NOMO-1 (cell line): ENCODE measurements at regions not wholly inside any gene's neighbourhood (a gene's known extent, or its start where the extent isn't known, plus 50 kb on each side); places are given as distances from the start of the nearest gene placed in this dataset.
"Not testable (repeated sequence)": the region's sequence is repeated elsewhere in the genome, so short reads cannot be mapped to it uniquely, and the experiment has no call there.

Experiments used
- DNase-seq, 2 experiments: peaks; one replicate each; lab custom pipeline; 2025; ENCODE audit not compliant: unreplicated experiment in 2 of 2; lab: John Stamatoyannopoulos, UW

DNA sequence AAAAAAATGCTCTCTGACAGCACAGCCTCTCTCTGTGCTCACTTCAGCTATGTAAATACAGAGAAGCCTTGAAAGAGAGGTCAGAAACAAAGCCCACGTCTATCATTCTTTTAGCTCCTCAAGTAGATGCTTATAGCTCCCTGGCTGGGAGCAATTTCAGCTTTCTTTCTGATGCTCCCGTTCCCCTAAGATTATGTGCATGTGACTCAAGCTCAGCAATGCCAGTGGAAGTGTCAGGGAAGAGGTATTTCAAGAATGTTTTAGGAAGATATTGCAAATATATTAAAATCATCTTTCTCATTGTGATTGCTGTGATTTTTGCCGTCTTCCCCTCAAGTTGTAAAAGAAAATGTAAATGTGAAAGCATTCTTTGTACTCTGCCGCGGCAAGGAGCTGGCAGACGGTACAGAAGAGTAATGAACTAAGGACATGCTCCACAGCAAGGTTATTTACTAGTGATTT lies 1353.7 kb upstream of the ACO1 start:
- no peak for DNase-seq

DNA sequence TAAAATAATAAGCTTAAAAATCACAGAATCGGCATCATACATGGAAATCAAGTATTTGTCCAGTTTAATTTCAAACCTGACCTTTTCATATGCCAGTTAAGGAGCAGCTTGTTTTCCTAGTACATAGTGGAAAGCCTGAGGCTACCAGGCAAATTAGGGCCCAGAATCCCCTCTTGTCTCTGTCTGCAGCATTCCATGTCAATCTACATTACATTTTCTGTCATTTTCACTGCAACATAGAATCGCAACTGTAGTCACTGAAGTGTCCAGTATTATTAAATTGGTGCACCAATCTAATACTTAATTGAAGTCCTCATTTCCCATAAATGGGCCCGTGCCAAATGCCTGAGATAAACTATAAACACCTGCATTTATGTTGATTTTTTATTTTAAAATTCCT lies 1352.2 kb upstream of the ACO1 start:
- no peak for DNase-seq

DNA sequence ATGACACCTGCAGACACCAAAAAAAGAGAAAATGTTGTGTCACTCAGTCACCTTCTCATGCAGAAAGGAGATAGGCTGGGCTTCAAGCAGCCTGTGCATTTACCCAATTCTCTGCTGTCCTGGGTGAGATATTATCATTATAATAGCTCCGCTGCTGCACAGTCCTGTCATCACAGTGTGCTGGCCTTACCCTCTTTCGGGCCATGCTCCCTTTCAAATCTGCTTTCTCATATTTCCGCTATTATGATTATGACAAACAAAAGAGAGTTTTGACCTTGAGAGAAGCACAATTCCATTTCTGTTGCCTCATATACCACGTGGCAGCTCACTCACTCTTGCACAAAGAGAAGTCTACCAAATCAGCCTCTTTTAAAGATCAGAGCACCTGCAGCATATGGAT lies 1350.1 kb upstream of the ACO1 start:
- DNase-seq, result no peak

DNA sequence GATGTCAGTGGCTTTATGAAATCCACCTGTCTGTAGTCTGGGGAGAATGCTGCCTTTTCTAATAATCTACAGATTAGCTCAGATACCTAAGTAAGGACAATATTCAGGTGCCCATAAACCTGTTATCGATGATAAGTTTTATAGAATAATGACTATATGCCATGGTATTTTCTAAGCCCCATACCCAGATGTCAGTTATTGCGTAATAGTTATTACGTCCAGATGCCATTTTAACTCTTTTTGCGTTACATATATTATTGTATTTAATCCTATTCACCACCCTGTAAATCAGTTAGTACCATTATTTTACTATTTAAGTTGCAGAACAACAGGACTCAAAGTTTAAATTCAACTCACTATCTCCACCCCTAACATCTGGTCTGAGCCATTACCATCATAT lies 1343.9 kb upstream of the ACO1 start:
- DNase-seq, result no peak

DNA sequence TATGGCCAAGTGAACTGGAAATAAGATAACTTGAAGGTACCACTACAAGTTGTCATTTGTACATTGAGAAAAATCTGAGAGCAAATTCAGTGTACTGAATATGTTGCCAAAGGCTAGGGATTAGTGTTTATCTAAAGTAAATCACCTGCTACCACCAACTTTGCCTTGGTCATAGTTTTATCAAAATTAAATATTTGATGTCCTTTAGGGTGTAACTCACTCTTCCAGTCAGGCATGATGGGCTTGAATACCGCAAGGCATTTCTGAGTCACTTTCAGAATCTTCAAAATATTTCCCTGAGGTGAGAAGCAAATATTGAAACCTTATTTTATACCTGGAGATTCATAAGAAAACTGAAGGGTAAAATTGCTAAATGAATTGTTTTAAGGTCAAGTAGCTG lies 1338.6 kb upstream of the ACO1 start:
- DNase-seq, result no peak

DNA sequence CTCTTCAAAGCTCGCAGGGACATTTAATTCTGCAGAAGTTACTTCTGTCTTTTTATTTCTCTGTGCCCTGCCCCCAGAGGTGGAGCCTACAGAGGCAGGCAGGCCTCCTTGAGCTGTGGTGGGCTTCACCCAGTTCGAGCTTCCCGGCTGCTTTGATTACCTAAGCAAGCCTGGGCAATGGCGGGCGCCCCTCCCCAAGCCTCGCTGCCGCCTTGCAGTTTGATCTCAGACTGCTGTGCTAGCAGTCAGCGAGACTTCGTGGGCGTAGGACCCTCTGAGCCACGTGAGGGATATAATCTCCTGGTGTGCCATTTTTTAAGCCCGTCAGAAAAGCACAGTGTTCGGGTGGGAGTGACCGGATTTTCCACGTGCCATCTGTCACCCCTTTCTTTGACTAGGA lies 1322.9 kb upstream of the ACO1 start:
- not testable (repeated sequence) for DNase-seq

DNA sequence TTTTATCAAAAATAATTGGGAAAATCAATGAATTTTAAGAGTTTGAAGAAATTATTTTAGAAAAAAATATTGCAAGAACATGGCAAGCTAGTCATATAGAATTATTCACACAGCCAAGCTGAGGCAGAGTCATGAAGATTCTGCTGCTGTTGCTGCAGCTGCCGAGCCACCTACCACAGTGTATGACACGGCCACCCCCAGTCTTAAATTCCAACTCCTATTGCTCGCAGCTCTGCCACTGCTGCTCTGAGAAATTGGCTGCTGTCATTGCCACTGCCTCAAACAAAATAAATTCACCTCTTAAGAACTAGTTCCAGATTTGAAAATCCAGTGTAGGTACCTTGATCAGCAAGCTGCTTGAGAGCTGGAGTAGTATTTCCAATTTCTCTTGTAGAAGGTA lies 1318.8 kb upstream of the ACO1 start:
- no peak for DNase-seq

DNA sequence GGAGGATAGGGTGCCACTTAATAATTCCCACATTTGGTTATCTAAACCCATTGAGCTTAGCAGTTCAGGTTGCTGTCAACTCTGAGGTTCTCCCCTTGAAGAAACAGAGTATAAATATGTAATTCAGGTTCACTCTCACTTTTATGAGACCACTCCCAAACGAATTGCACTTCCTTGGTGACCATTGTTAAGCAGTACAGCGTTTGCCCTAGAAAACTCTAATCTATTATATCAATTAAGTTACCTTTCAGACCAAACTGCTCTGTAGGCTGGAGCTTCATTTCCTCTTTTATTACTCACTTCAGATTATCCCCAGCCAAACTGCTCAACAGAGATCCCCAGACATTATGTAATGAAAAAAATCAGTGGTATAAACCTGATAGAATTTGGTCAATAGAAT lies 1317.0 kb upstream of the ACO1 start:
- DNase-seq, result no peak

DNA sequence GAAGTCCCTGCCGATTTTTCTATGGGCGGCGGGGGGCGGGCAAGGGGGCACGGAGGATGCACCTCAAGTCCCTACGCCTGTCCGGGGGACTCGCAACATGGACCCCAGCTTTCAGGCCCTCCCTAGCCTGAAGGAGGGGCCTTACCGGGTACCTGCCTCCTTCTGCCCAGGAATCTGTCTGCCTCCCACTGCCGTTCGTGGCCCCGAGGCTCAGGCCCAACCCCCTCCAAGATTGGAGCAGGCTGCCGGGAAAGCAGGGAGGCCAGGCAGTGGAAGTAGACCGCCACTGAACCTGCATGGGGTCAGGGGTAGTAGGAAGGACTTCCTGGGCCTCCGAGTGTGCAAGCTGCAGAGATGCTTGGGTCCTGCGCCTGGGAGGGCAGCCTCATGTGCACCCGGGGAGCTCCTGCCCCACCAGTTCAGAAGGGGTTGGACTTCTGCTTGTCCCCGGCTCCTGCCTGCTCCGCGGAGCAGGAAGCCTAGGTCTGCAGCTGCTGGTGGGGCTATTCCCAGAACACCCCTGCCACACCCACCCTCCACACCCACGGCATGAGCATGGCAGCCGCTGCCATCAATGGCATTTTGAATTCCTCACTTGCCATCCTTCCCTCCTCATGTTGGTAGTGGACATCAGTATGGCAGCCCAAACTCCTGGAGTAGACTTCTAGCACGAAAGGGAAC lies 1312.7 kb upstream of the ACO1 start:
- no peak for DNase-seq

DNA sequence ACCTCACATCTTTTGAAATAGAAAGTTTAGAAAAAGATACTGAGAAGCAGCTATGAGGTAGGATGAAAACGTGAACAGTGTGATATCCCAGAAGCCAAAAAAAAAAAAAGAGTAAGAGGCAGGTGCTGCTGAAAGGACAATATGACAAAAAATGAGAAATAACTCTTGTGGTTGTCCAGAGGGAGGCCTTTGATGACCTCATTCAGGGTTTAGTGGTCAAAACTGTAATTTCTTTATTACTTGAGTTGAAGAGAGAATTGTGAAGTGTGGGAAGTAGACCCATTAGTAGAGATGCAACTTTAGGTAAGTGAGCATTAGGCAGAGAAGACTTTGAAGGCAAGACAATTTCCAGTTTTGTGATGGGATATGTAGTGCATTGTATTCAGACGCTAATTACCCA lies 1306.3 kb upstream of the ACO1 start:
- no peak for DNase-seq

DNA sequence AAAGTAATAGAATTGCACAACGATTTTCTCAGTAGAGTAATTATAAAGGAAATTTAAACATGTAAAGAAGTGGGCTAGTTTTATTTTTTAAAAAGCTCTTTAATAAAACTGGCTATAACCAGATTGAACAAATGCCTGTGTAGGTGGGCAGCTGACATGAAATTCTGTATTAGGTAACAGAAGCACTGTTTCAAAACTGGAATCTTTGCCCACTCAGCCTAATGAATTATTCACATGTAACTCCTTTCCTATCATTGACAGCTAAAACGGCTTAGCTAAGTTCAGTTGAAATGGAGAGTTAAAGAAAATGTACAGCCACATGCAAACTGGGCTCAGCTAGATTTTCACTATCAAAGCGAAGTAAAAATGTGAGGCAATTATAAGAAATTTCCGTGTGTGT lies 1300.1 kb upstream of the ACO1 start:
- DNase-seq, result no peak

DNA sequence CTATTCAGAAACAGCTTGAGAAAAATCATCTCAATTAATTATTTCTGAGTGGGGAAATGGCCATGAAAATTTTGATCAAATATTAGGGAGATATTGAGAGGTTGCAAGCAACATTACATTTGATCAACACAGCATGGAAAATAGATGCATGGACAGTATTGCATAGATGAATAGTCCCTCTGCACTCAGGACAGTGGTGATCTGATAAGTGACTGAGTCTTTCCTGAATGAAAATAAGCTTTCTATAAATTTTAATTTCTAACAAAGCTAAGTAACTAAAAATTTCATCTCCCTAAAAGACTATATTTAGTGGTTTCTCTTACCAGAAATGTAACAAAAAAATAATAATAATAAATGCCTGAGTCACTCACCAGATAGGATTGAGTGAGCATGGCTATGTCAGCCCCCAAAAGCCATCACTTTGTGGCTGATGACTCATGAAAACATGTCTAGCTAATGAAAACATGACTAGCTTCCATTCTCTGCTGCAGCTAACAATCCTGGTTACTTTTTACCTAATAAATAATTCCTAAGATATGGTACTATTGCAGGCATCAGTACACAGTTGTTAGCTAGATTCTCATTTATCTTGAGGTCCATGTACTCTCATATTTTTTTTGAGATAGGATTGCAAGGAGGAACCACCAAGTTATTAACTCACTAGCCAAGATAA lies 1294.8 kb upstream of the ACO1 start:
- no peak for DNase-seq

DNA sequence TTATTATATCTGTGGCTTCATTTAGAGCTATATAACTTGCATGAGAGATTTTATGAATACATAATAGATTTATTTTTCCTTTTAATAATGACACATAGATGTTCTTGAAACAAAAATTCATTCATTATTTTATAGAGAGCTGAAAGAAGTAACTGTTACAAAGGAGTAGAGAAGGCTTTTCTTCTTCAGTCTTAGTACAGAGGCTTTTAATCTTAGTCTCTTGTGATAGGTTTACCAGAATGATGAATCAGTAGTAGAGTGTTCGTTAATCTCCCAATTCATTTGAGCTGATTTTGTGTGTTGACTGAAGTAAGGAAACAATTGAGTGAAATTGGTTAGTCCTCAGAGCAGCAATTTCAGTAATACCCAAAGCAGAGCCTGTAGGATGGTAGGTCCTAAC lies 1284.1 kb upstream of the ACO1 start:
- no peak for DNase-seq

DNA sequence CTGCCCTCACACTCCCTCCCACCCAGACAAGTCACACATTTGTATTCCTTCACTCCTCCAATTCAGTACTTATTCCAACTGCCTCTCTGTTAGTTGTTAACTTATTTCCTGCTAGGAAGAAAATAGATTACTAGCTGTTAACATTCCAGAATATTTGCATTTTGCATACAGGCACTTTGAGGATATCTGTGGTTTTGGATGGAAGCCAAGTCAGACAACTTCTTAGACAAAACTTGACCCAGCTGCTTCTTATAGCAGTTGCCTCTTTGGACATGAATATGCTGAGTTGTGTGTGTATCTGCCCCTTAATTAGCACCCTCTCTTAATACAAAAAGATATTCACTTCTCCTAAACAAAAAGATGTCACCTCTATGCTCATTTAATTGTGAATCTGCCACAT lies 1280.6 kb upstream of the ACO1 start:
- no peak for DNase-seq

DNA sequence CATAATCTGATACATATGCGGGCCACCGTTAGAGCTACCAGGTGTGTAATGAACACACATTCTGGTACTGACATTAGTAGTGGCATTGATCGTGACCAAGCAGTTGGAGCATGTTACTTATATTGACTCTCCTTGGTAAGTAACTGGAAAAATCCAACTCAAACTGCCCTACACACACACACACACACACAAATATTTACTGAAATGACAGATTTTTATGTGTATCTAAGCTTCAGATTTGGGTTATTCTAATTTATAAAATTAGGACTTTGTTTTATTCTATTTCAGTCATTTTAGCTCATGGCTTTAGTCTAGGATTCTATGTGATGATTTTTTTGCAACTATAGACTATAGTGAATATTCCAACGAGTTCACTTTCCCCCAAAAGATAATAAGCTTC lies 1280.2 kb upstream of the ACO1 start:
- no peak for DNase-seq

DNA sequence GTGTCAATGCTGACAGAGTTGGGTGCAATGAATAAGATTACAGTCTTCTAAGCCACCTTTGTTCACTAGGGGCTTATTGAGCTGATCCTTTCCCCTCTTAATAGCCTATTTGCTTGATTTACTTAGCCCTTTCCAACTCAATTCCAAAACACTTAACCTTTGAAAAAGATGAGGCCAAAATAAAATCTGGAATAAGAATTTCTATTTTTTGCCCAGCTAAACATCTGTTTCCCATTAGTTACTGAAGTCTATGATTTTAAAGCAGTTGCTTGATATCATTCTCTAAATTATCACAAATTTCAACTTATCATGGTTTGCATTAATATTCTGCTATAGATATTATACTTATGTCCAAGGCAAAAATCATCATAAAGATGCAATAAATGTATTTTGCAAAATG lies 1272.0 kb upstream of the ACO1 start:
- no peak for DNase-seq

DNA sequence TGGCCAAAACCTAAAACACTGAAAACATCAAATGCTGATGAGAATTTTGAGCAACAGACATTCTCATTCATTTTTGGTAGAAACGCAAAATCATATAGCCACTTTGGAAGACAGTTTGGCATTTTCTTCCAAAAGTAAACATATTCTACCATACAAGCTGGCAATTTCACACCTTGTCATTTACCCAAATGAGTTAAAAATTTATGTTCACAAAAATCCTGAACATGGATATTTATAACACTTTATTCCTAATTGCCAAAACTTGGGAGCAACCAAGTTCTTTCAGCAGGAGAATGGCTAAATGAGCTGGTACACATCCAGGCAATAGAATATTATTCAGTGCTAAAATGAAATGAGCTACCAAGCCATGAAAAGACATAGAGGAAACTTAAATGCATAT lies 1270.1 kb upstream of the ACO1 start:
- no peak for DNase-seq

DNA sequence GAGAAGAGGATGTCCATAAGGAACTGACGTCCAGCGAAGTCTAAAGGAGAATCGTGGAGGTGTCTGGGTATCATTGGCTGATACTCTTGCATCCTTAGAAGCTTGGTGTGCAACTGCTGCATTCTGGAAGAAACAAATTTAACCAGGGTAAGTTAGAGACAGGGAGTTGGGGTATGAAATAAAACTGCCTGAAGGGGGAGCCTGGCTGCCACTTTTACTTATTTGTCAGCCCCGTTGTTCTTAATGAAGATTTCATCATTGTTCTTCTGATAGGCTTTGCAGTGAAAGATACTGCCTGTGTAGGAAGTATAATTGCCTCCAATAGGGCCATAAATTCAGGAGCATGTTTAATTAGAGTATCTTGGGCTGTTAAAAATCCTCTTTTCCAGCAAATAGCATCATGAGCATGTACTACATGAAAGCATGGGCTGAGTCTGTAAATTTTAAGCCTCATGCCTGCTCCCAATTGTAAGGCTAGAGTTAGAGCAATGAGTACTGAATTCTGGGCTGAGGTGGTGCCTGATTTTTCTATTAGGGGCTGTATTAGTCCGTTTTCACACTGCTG lies 1264.5 kb upstream of the ACO1 start:
- DNase-seq, result no peak

DNA sequence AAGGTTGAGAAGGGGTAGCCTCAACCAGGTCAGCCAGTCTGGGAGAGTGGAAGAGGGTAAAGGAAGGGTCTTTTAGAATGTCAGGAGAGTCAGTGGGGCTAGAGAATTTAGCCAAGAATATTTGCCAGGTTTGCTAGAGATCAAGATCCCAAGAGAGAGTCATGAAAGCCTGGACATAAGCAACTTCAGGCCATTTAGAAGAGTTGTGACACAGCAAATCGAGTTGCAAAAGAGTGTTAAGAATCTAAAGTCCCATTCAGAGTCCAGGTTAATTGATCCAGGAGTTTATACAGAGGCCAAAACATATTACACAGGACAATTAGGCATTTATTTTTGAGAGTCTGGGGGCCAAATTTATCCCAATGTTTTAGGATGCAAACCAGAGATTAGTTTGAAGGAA lies 1260.1 kb upstream of the ACO1 start:
- no peak for DNase-seq

DNA sequence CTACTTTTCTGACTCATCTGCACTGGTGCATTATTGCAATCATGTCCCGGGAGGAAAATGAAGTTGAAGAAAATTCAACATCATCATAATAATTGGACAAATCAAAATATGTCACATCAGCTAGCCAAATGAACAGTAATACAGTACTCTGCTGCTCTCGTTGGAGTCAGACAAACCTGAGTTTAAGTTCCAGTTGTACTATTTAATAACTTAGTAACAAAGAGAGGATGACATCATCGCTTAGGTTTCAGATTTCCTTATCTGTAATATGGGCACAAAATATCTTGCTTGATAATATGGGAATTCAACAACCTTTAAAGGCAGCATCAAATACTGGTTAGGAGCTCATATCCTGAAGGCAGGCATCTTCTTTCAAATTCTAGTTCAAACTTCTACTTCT lies 1248.9 kb upstream of the ACO1 start:
- no peak for DNase-seq

DNA sequence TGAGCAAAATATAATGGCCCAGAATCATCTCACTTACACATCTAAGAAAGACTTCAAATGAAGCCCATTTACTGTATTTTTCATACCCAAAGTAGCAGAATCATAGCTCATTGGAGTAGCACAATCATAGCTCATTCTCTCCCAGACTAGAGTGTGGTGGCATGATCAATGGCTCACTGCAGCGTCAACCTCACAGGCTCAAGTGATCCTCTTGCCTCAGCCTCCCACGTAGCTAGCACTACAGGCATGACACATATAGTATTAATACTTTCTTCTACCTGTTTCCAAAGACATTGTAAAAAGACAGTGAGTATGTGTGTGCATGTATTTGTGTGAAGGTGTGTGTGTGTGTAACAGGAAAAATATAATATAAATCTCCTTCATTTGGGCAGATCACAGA lies 1247.9 kb upstream of the ACO1 start:
- no peak for DNase-seq
